ENCODE measurements at regions not wholly inside any gene's neighbourhood (a gene's known extent, or its start where the extent isn't known, plus 50 kb on each side); places are given as distances from the start of the nearest gene placed in this dataset.

GRCh38 chr5:87183896-87184295 is 83.8 kb upstream of the RASA1 start:
- no peak for TF ChIP-seq EZH2phosphoT487 (conservative IDR thresholded peaks at IDR 0.05; ENCODE audit: low read length)
- TF ChIP-seq CTCF (IDR thresholded peaks at IDR 0.05; ENCODE audit: insufficient read depth, low read length, poor library complexity, severe bottlenecking) = no peak

GRCh38 chr5:87184605-87185004 is 83.1 kb upstream of the RASA1 start:
- Histone ChIP-seq H3K9me3 (ENCODE audit: insufficient read depth, low read length) (no peaks in the 10 kb centered on the region), H3K9me2 (replicated peaks; ENCODE audit: insufficient read depth, low read length) (no peaks in the 10 kb centered on the region), H4K20me1 (ENCODE audit: low read depth, low read length) (no peaks in the 10 kb centered on the region), H3F3A (ENCODE audit: insufficient read depth) (no peaks in the 10 kb centered on the region), H3K4me3 (ENCODE audit: insufficient read depth, low read length, poor library complexity, severe bottlenecking) (no peak overlapping the region), H3K79me2 (ENCODE audit: insufficient read depth, low read length) (no peaks in the 10 kb centered on the region), H3K36me3 (ENCODE audit: low read length) (no peaks in the 10 kb centered on the region), H3K27me3 (ENCODE audit: low read length) (no peaks in the 10 kb centered on the region), H3K4me2 (ENCODE audit: low read depth, low read length, poor library complexity, severe bottlenecking) (no peak overlapping the region), H2AFZ (ENCODE audit: low read depth, low read length, severe bottlenecking) (no peak overlapping the region), H3K27ac (ENCODE audit: low read depth, low read length) (no peak overlapping the region), H3K9ac (ENCODE audit: low read length) (no peak overlapping the region)
- no peak for TF ChIP-seq EZH2phosphoT487 (conservative IDR thresholded peaks at IDR 0.05; ENCODE audit: low read length)
- TF ChIP-seq CTCF (IDR thresholded peaks at IDR 0.05; ENCODE audit: insufficient read depth, low read length, poor library complexity, severe bottlenecking) = no peak

More at GRCh38 chr5:87183896-87184295, 83.8 kb upstream of the RASA1 start:
- H3K9me2 ChIP-seq (replicated peaks; ENCODE audit: insufficient read depth, low read length) = no peaks in the 10 kb centered on the region
- H3K79me2 ChIP-seq (ENCODE audit: insufficient read depth, low read length) = no peaks in the 10 kb centered on the region
- H3K36me3 ChIP-seq (ENCODE audit: low read length) = no peaks in the 10 kb centered on the region
- no peaks in the 10 kb centered on the region for H4K20me1 ChIP-seq (ENCODE audit: low read depth, low read length)
- no peak overlapping the region for H3K27ac ChIP-seq (ENCODE audit: low read depth, low read length)
- no peak overlapping the region for H3K9ac ChIP-seq (ENCODE audit: low read length)
- no peaks in the 10 kb centered on the region for H3K27me3 ChIP-seq (ENCODE audit: low read length)
- no peaks in the 10 kb centered on the region for H3K9me3 ChIP-seq (ENCODE audit: insufficient read depth, low read length)
- no peak overlapping the region for H3K4me3 ChIP-seq (ENCODE audit: insufficient read depth, low read length, poor library complexity, severe bottlenecking)
- H3F3A ChIP-seq (ENCODE audit: insufficient read depth) = no peaks in the 10 kb centered on the region
- no peak overlapping the region for H2AFZ ChIP-seq (ENCODE audit: low read depth, low read length, severe bottlenecking)
- no peak overlapping the region for H3K4me2 ChIP-seq (ENCODE audit: low read depth, low read length, poor library complexity, severe bottlenecking)

- Histone ChIP-seq H3K27ac (ENCODE audit: low read depth, low read length) (no peak overlapping the region), H3K27me3 (ENCODE audit: low read length) (no peaks in the 10 kb centered on the region), H3F3A (ENCODE audit: insufficient read depth) (no peaks in the 10 kb centered on the region), H4K20me1 (ENCODE audit: low read depth, low read length) (no peaks in the 10 kb centered on the region), H3K4me2 (ENCODE audit: low read depth, low read length, poor library complexity, severe bottlenecking) (no peak overlapping the region), H3K4me3 (ENCODE audit: insufficient read depth, low read length, poor library complexity, severe bottlenecking) (no peak overlapping the region), H3K9ac (ENCODE audit: low read length) (no peak overlapping the region), H3K79me2 (ENCODE audit: insufficient read depth, low read length) (no peaks in the 10 kb centered on the region), H2AFZ (ENCODE audit: low read depth, low read length, severe bottlenecking) (no peak overlapping the region), H3K36me3 (ENCODE audit: low read length) (no peaks in the 10 kb centered on the region), H3K9me2 (replicated peaks; ENCODE audit: insufficient read depth, low read length) (no peaks in the 10 kb centered on the region), H3K9me3 (ENCODE audit: insufficient read depth, low read length) (no peaks in the 10 kb centered on the region)
- TF ChIP-seq EZH2phosphoT487 (conservative IDR thresholded peaks at IDR 0.05; ENCODE audit: low read length) = no peak
- TF ChIP-seq CTCF (IDR thresholded peaks at IDR 0.05; ENCODE audit: insufficient read depth, low read length, poor library complexity, severe bottlenecking) = no peak
These were observed 81.8 kb upstream of the RASA1 start for GRCh38 chr5:87185838-87186237.
